ENCODE measurements at regions not wholly inside any gene's neighbourhood (a gene's known extent, or its start where the extent isn't known, plus 50 kb on each side); places are given as distances from the start of the nearest gene placed in this dataset.
A peak's percentile ranks its signal among the peaks of the same experiment; 100 is the strongest.
"Not testable (repeated sequence)": the region's sequence is repeated elsewhere in the genome, so short reads cannot be mapped to it uniquely, and the experiment has no call there.

DNA sequence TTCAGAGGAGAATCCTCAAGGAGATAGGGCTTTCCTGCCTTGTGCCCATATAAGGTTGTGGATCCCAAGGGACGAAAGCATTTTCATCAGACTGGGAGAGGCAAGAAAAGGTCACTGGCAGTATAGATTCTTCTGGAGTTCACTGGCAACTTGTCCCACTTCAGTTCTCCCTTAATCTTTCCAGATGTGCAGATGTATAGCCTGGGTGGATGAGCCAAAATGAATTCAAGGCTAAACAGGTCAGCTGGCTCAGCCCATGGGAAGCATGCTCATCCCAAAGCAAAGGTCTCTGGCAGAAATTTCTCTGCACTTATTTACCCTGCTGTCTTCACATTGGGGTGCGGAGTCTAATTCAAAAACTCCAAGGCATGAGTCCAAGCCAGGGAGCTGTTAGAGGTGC lies 148.9 kb upstream of the TNP1 start:
- DNase-seq = no peak

DNA sequence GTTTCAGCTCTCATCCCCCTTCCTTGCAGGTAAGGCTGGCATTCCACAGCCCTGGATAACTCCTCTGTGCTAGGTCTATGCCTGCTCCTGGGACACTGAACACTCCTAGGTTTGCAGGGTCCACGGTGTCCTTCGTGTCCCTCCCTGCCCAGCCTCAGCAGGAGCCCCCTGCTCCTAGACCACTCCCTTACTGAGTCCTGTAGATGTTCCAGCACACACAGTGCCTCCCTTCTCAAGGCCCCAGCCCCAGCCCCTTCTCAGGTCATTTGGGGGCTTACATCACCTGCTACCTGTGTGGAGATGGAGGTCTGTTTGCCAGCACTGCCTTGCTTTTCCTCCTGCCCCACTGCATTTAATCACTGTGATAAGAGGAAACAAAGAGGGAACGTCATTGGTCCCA lies 146.4 kb upstream of the TNP1 start:
- DNase-seq = no peak

DNA sequence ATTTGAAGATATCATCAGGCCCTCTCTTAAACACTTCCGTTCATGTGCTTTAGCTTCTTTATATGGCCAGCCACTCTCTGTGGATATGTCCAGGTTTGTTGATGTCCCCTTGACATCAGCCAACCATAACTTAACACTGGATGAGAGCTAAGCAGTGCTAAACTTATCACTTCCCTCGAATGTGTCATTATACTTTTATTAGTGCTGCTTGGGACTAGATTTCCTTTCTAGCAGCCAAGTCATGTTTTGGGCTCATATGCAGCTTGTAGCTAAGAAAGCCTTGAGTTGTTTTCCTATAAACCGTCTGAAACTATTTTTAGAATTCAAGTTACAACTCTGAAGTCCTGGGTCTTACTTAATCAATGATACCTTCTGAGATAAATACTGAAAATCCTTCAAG lies 144.8 kb upstream of the TNP1 start:
- no peak for DNase-seq

DNA sequence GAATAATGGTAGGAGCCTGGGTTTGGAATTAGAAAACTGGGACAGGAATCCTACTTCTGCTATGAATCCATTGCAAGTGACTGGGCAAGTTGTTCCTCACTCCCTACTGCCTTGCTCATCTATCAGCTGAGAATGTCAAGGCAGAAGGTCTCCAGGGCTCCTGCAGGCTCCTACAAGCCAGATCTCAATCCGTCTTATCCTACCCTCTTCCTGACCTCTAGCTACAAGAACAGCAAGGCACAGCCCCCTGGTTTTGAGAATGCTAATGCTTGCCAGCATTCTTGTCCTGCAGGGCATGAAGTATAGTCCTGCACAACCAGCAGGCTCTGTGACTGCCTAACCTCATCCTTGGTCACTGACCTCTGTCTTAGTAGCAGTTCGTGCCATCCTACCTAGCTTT lies 141.9 kb upstream of the TNP1 start:
- DNase-seq = no peak

DNA sequence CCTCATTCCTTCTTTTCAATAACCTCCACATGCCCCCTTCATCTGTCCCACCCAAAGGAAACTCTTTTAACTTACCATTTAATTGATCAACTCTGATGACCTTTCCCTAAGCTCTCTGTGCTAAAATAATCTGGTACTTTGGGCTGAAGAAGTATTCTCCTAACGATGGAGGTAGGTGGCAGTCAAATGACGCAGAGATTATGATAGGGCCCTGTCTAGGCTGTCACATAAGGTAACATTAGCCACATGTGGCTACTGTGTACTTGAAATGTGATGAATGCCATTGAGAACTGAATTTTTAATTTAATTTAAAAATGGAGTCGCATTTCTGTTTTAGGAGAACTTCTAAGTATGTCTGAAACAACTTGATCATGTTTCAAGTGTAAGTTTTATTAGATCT lies 140.5 kb upstream of the TNP1 start:
- DNase-seq = no peak

DNA sequence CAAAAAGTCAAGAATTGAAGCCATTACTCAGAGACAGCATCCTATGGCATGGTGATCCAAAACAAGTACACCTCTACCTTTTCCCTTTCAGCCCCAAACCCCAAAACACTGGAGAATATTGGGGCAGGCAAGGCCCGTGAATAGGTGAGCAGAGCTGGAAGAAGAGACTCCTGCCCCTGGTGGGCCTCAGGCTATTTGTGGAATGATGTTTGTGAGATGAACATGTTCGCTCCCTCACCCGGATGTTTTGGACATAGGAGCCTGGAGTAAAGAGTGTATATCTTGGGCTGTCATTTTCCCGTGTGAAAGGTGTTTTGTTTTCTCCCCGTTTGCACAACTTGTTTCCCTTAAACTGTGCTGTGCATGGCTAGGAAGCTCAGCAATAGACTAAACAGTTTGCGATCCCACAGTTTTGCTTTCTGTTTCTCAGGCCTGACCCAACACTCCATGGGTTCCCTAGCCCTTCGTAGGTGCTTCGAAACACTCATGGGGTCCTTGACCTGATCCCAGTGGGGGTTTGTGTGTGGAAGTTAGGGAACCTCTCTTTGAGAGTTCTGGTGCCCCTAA lies 136.5 kb upstream of the TNP1 start:
- DNase-seq = no peak

DNA sequence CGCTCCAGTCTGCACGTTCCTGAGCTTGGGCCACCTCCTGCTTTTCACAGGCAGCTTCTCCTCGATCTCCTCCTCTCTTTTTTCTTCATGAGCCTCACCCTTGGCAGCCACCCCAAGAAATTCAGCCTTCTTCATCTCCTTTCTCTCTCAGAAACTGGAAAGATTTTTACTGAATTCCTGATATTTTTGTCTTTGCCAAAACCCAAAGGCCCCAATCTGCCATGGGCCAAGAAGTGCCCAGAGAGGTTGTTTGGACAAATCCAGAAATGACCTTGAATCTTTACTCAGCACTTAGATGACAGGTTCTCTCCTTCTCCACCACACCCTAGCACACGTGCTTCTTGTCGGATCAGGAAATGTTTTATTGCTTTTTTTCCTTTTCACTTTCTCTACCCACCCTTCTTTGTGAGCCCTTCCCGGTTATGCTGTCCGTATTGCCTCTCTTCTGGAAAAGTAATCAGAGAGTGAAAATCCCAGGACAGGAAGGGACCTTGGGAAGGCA lies 134.5 kb upstream of the TNP1 start:
- no peak for DNase-seq

DNA sequence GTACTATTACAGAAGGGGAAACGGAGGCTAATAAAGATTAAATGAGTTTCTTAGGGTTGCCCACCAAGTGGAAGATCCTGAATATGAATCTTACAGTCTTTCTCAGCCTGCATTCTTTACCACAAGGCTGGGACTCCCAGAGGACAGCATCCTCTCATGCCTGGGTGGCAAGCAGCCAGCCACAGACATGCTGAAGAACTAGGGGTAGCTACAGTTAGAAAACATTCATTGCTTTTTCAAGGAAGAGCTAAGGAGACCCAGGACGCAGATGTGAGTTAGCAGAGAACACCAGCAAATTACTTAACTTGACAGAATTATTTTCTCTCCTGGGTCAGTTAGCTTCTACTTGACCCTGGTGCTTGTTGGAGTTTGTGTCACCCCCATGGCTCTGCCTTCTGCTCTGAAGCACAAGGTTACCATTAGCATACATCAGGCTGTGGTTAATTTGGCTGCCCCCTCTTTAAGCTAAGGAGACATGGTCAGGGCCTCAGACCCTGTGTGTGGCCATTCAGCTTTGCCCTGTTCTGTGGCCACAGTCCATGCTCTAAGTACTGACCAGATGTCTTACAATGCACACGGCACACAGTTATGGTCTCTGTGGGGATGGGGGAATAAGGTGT lies 132.3 kb upstream of the TNP1 start:
- no peak for DNase-seq

DNA sequence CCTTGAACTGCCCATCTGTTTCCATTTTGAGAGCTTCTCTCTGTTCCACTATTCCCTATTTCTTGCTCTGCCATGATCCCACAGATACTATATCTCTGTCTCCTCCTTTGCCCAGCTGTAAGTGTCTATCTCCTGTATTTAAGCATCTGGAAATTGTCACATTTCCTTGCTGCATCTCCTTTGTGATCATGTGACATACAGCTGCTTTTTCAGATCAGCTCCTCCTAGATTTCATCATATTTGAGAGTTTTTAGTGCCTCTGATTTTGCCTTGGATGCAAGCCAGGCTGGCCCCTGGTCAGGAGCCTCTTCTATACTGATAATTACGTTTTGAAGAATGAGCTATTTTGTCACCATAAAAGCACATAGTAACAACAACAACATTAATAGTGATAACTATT lies 131.7 kb upstream of the TNP1 start:
- no peak for DNase-seq

DNA sequence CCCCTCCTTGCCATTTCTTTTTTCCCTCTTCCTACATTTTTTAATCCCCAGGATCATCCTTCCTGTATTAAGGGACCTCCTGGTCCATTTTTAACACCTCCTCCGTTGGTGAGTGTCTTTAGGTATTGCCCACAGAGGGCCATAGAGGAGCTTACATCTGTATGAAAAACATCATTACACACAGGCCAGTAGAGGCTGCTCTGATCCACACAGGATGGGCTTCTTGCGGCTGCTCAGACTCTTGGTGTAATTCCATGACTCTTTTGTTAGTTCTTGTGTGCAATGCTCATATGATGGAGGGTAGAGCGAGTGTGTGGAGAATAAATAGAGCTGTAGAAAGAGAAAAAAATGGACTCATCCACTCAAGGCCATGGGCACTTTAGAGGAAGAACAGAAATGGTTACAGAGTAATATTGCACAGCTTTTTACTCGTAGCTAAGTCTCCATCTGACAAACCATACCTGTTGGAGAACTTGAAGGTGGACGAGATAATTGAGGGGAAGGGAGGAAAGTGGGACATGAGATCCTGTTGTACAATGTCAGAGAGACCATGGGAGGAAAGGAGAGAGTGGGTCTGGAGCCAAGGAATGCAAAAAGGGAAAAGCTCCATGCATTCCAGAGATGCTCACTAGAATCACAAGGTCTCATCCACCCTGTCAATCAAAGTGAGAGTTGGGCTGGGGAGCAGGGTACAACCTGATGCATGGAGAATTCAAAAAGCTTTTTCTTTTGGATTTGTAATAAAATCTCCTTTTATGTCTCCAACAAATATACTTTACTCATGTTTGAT lies 129.7 kb upstream of the TNP1 start:
- no peak for DNase-seq

DNA sequence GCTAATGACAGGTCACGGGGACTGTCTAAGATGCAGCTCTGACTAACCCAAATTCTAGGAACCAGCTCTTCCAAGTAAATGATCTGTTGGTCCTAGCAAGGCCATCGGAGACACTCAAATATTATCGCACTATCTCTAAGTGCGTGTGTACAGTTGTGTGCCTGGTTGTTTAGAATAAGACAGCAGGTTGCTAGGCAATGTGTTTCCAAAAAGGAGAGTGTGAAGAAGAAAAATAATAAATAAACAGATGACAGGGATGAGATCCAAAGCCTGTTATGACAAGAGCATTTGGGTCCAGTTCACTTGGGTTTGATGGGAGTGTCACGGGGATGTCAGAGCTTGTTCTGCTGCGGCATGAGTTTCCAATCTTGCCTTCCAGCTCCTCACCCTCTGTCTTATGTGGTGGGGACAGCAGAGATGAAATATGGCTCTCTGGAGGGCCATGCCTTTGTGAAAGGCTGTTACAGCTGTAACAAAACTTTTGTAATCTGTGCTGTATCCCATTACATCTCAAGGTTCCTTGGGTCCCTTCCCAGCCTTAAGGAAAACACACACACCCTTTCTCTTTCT lies 127.5 kb upstream of the TNP1 start:
- no peak for DNase-seq

DNA sequence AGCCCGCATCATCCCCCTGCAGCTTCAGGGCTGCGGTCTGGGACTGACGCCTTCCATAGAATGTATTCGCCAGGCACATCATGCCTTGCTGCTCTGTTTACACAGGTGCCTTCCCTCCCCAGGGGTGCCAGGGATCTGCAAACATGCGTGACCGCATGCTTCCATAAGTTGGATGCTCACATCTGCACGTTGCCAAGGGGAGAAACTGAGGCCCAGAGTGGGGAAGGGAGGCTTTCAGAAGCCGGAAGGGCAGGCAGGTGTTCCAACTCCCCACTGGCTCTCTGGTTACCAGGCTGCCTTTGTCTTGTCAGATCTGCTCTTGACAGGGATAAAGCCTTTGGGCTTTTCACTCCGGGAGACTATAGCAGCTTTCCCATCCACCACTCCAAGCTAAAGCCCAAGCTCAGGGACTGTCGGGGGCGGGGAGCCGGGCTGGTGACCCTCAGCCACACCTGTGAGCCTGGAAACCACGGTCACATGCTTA lies 125.8 kb upstream of the TNP1 start:
- DNase-seq = peak; percentile 54 to 75

DNA sequence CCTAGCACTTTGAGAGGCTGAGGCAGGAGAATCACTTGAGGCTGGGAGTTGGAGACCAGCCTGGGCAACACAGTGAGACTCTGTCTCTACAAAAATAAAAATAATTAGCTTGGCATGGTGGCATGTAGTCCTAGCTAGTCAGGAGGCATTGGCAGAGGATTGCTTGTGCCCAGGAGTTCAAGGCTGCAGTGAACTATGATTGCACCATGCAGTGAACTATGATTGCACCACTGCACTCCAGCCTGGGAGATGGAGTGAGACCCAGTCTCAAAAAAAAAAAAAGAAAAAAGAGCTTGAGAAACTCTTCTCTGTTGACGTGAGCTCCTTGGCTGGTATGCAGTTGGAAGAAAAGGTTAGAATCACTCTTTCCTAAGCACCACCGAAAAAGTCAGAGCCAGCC lies 125.1 kb upstream of the TNP1 start:
- no peak for DNase-seq

DNA sequence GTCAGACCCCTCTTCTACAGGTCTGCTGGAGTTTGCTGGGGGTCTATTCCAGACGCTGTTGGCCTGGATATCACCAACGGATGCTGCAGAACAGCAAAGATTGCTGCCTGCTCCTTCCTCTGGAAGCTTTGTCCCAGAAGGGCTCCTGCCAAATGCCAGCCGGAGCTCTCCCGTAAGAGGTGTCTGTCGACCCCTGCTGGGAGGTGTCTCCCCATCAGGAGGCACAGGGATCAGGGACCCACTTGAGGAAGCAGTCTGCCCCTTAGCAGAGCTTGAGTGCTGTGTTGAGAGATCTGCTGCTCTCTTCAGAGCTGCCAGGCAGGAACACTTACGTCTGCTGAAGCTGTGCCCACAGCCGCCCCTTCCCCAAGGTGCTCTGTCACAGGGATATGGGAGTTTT lies 122.1 kb upstream of the TNP1 start:
- not testable (repeated sequence) for DNase-seq

DNA sequence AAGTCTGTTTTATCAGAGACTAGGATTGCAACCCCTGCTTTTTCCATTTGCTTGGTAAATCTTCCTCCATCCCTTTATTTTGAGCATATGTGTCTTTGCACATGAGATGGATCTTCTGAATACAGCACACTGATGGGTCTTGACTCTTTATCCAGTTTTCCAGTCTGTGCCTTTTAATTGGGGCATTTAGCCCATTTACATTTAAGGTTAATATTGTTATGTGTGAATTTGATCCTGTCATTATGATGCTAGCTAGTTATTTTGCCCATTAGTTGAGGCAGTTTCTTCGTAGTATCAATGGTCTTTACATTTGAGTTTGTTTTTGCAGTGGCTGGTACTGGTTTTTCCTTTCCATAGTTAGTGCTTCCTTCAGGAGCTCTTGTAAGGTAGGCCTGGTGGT lies 120.6 kb upstream of the TNP1 start:
- DNase-seq = not testable (repeated sequence)

DNA sequence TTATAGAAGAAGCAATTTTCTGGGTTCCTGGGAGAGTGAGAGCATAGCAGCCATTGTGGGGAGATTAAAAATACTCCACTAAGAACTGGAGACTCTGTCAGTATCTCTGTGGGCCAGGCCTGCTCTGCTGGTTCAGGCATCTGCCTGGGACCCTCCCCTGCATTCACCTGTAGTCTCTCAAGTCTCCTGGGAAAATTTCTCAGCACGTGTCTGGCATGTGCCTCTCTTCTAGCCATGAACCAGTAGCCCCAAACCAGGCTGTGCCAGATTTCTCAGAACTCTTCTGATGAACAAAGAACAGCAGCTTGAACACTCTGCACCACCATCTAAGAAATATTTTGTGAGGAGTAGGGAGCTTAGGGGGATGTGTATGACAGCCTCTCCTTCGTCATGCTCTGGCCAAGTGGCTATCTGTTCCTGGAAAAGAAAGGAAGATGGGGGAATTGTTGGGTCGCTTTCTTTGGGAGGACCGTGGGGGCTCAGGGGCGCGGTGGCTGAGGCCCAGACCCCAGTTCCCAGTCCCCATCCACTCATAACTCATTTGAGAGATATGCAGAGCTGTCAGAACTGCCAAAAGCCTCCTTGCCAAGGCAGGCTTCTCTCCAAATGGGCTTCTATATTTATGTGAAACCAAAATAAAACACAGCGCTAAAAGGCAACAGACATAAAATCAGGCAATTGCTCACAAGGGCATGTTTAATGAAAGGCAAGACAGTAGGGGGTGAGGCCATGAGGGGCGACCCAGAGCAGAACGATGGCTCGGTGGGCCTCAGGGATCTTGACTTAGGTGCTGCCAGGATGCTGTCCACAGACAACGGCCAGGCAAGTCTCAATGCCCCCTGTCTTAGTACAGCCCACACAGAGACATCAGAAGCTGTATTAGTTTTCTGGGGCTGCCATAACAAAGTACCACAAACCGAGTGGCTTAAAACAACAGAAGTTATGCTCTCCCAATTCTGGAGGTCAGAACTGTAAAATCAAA lies 114.7 kb upstream of the TNP1 start:
- DNase-seq = no peak

DNA sequence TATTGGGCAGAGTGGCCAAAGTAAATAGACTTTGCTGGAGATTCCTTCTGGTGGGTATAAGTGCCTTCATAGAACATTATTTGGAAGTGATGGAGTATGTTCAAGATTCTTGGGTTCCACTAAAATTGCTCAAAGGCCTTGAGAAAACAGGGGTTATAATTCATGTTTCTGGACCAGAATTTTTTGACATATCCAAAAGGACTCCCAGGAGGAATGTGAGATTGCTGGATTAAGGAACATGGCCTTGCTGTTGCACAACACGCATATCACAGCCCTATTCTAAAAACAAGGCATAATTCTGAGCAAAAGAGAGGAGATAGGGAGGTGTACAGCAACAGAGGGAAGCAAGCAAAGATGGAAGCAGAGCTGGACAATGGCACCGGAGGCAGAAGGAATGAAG lies 111.7 kb upstream of the TNP1 start:
- no peak for DNase-seq

DNA sequence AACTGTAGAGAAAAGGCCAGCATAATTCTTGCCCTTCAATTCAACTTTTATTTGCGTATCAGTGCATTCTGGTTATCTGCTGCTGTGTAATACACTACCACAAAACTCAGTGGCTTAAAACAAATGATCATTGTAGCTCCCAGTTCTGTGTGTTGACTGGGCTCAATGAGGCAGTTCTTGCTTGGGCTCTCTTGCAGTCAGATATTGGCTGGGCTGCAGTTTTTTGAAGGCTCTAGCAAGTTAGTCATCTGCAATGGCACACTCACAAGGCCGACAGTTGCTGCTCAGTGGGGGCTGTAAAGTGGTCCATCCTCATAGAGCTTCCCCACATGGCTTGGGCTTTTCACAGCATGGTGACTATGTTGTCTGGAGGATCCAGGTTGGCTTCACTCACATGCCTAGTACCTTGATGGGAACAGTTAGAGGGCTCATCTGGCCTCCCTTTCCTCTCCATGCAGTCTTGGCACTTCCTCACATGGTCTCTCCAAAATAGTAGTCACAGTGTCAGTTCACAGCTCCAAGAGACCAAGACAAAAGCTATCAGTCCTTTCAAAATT lies 110.6 kb upstream of the TNP1 start:
- no peak for DNase-seq

DNA sequence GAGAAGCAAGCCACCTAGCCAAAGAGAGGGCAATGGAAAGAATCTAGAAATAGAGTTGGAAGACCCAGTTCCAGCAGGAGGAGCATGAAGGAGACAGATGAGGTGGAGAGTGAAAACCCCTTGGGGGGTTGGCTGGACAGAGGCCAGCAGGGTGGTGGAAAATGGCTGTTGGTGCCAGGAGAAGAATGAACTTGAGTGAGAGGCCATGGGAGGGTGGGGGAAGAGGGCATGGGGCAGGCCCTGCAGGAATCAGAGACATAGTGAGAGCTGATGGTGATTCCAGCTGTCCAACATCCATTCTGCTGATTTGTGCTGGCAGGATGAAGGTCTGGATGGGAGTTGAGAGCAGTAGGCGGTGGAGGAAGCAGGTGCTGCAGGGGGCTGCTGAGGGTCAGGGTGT lies 108.0 kb upstream of the TNP1 start:
- DNase-seq = no peak

DNA sequence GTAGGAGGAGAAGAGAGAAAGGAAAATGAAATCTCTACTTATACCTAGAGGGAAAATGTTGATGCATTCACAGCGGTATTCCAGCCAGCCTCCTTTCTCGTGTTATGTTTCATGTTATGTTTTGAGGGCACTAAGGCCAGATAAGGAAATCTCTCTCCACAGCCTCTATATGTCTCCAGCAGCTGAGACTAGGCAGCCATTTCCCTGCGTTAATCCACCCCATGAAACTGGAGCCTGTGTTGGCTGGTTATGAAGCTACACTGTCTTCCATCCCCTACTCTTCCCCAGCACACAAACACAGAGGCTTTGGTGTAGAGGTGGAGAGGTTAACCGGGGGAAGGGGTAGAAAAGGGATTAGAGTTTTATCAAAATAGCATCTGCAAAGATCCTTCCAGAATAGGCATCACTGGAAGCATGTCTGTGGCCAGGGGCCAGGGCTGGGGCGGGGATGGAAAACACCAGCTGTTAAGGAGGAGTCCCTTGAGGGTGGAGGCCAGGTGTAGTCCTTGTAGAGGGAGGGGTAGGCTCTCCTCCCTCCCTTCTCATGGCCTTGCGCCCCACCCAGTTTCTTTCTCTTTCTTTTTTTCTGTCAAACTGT lies 100.9 kb upstream of the TNP1 start:
- peak; percentile 4 to 14 for DNase-seq

DNA sequence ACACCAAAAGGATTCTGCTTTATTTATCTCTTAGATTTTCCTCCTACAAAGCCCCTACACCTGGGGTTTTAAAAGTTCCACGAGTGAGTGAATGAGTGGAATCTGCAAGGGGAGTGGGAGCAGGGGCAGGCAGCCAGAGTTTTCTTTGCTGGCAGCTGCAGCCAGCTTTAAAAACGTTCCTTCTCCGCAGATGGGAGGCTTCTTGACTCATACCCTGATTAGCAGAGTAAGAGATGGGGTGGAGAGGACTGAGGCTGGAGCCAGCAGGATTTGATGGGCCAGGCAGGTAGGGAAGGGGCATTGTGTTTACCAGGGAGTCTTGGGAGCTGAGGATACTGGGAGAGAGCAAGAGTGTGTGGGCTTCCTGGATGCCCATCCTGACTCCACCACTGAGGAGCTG lies 99.6 kb upstream of the TNP1 start:
- DNase-seq = no peak
